GM12878 (cell line): ENCODE measurements at regions not wholly inside any gene's neighbourhood (a gene's known extent, or its start where the extent isn't known, plus 50 kb on each side); places are given as distances from the start of the nearest gene placed in this dataset.

ENCODE experiments used
- CBFB ChIP-seq: IDR thresholded peaks from 2 replicates; pipeline ENCODE4 v1.6.1; 2016; ENCODE audit warnings: antibody characterized with exemption, low read depth
- CTCF ChIP-seq, 3 experiments: IDR thresholded peaks in 2 of 3; conservative IDR thresholded peaks in 1 of 3; 2 replicates each; pipeline ENCODE4 v1.5.1; 2011; ENCODE audit warnings: low read depth in 3 of 3, low read length in 3 of 3, mild to moderate bottlenecking in 3 of 3, control low read depth in 2 of 3, moderate library complexity in 2 of 3, inconsistent platforms in 1 of 3, mixed read lengths in 1 of 3; ENCODE audit not compliant: control insufficient read depth in 2 of 3, insufficient read depth in 1 of 3; ENCODE audit errors: extremely low read depth in 1 of 3
- EED ChIP-seq: sonication (generic); IDR thresholded peaks from 2 replicates; pipeline ENCODE4 v1.6.1; 2016; ENCODE audit warnings: antibody characterized with exemption, low read depth
- ESRRA ChIP-seq: IDR thresholded peaks from 2 replicates; pipeline ENCODE4 v1.6.1; 2012; ENCODE audit warnings: mild to moderate bottlenecking, low read length, improper control_type of control experiment
- EZH2 ChIP-seq: IDR thresholded peaks from 2 replicates; pipeline ENCODE4 v1.6.1; 2012; ENCODE audit warnings: low read depth, mild to moderate bottlenecking, control low read depth, inconsistent platforms, low read length, borderline replicate concordance; ENCODE audit not compliant: control insufficient read depth
- GABPA ChIP-seq: IDR thresholded peaks from 2 replicates; pipeline ENCODE4 v1.6.1; 2014; ENCODE audit warnings: antibody characterized with exemption, low read depth, mild to moderate bottlenecking, inconsistent platforms
- HDAC2 ChIP-seq: fragments of 200-600 bp; sonication (generic); IDR thresholded peaks from 2 replicates; pipeline ENCODE4 v1.6.1; 2017
- POLR2AphosphoS2 ChIP-seq: IDR thresholded peaks from 2 replicates; pipeline ENCODE4 v1.6.1; 2011; ENCODE audit warnings: low read depth, mild to moderate bottlenecking, low read length, improper control_type of control experiment, moderate library complexity
- POLR2AphosphoS5 ChIP-seq: IDR thresholded peaks from 2 replicates; pipeline ENCODE4 v1.6.1; 2011; ENCODE audit warnings: mild to moderate bottlenecking, low read length, inconsistent platforms
- RAD21 ChIP-seq: IDR thresholded peaks from 2 replicates; pipeline ENCODE4 v1.6.1; 2011; ENCODE audit warnings: mild to moderate bottlenecking, low read depth, low read length, moderate library complexity; ENCODE audit not compliant: insufficient read depth
- REST ChIP-seq: IDR thresholded peaks from 2 replicates; pipeline ENCODE4 v1.6.1; 2012; ENCODE audit warnings: mild to moderate bottlenecking, low read depth, low read length

GRCh38 chr6:139582956-139583355 lies 208.5 kb upstream of the CITED2 start:
- TF ChIP-seq ESRRA (no peak), REST (no peak), CBFB (no peak), HDAC2 (no peak), CTCF (IDR thresholded peaks at IDR 0.05 in 2 of 3, conservative IDR thresholded peaks at IDR 0.05 in 1 of 3; ENCODE audit: control insufficient read depth in 2 of 3, extremely low read depth in 1 of 3, insufficient read depth in 1 of 3, low read depth in 3 of 3, low read length in 3 of 3) (no peak), RAD21 (no peak), EED (no peak), POLR2AphosphoS2 (no peak), POLR2AphosphoS5 (no peak), EZH2 (no peak), GABPA (no peak)
